22Rv1 (cell line): ENCODE measurements at regions not wholly inside any gene's neighbourhood (a gene's known extent, or its start where the extent isn't known, plus 50 kb on each side); places are given as distances from the start of the nearest gene placed in this dataset.

ENCODE experiments used
- H3K27ac ChIP-seq: fragments of 450-650 bp; 2 replicates; pipeline ENCODE4 v1.5.1; 2017
- ZFX ChIP-seq: fragments of 450-650 bp; IDR thresholded peaks from 2 replicates; pipeline ENCODE4 v1.6.1; 2017; ENCODE audit warnings: antibody characterized with exemption, borderline replicate concordance
- TF ChIP-seq, protein P1 (sequence below): fragments of 450-650 bp; IDR thresholded peaks from 2 replicates; pipeline ENCODE4 v1.5.1; 2017; ENCODE audit warnings: mild to moderate bottlenecking

DNA sequence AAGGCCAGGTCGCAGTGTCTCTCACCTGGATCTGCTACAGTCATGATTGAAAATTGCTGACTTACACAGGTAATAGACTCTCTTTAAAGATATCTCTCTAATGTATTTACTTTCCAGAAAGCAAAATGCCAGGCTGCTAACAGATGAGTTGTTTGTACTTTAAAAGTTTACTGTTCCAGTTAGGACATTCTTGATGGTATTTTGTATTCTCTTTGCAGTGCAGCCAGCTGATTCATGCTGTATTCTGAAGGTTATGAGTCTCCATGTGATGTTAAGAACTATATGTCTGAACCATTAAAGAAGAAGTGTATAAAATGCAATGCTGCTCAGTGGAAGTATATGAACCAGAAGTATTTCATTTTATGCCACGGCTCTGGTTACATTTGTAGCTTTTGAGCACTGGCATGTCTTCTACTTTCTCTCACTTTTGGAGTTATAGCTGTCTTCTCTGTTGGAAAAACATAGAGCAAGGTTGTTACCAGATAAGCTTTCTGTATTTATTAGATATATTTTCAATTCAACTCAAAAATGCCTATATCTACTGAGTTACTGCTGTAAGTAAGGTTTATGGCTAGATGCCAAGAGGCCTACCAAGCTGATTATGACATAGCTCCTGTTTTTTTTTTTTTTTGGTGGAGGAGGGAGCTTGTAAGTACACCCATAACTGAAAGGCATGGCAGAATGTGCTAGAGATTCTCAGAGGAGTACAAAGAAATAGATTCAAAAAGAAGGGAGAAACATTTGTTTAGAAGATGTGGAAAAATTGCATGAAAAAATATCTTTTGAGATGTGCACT is 130.5 kb upstream of the MAN1A1 start:
- H3K27ac ChIP-seq: no peak overlapping the region
- TF ChIP-seq, protein P1, sequence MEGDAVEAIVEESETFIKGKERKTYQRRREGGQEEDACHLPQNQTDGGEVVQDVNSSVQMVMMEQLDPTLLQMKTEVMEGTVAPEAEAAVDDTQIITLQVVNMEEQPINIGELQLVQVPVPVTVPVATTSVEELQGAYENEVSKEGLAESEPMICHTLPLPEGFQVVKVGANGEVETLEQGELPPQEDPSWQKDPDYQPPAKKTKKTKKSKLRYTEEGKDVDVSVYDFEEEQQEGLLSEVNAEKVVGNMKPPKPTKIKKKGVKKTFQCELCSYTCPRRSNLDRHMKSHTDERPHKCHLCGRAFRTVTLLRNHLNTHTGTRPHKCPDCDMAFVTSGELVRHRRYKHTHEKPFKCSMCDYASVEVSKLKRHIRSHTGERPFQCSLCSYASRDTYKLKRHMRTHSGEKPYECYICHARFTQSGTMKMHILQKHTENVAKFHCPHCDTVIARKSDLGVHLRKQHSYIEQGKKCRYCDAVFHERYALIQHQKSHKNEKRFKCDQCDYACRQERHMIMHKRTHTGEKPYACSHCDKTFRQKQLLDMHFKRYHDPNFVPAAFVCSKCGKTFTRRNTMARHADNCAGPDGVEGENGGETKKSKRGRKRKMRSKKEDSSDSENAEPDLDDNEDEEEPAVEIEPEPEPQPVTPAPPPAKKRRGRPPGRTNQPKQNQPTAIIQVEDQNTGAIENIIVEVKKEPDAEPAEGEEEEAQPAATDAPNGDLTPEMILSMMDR: no peak
- no peak for TF ChIP-seq ZFX

DNA sequence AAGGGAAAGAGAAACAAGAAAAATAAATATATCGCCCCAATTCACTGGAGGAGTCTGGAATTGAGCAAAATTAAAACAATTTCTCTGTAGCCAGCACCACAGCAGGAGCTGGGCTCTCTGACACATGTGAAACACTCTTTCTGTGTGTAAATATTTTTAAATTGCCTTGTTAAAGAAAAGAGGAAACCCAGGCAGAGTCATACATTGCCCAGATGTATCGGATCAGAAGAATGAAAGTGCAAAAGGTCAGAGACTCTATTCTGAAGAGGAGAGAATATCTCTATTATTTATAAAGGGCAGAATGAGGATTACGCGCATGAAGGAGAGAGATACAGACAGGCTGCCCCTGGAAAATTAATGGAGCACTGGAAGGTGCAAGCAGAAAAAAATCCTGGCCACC is 127.0 kb upstream of the MAN1A1 start:
- H3K27ac ChIP-seq: no peak overlapping the region
- TF ChIP-seq, protein P1: no peak
- TF ChIP-seq ZFX: no peak

DNA sequence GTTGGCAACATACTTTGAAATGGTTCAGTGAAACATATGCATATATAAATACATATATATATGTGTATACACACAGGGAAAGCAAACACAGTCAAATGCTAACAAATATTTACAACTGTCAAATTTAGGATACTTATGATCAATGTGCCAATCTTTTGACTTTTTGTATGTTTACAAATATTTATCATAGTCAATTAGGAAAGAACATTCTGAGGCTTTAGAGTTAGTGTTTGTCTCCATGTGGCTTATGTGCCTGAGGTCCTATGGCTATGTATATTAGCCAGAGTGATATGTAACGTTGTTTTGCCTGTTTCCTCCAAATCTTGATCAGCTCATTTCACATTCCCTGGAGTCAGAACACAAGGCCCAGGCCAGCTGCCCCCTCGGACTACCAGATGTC is 126.5 kb upstream of the MAN1A1 start:
- no peak overlapping the region for H3K27ac ChIP-seq
- no peak for TF ChIP-seq ZFX
- TF ChIP-seq, protein P1: no peak

DNA sequence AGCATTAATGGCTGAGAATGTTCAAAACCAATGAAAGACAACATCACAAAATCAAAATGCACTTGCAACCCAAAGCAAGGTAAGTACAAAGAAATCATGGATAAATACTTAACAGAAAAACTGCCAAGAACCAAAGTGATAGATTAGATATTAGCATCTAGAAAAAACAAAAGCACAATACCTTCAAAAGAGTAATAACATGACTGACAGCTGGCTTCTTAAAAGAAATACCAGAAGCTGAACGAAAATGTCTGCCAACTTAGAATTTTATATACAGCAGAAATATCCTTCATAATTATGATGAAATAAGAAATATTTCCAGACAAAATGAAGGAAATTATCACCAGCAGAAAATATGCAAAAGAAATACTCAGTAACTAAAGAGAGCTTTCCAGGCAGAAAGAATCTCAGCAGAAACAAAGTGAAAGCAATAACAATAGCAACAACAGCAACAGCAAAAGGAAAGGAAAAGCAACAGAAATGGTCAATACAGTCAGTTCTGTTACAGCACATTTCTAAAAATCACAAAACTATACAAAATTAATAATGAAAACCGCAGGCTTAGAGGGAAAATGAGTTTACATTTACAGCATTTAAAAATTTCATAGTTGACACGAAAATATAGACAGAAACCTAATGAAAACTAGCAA is 121.5 kb upstream of the MAN1A1 start:
- H3K27ac ChIP-seq: no peak overlapping the region

DNA sequence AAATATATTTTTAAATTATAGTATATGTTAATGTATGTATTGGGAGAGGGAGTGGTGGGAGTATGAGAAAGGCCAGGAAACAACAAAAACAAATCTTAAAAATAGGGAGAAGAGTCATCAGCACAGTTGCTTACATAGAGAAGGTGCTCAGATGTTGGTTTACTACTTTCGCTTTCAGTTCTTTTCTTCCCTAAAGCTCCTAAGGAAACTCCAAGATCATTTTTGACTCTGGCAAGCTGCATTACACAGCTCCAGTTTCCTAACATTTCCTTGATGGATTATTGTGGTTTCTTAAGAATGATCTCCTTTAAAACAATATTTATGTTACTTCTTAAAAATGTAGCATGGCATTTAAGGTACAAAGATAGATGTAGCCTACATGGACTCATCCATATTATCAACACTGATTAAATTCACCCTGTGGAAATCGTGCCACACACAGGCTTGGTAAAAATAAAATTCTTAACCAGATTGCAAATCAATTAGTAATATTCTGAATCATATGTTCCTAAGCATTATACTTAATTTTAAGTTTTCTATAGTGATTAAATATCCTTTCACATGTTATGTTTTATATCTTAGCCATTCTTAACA is 118.0 kb upstream of the MAN1A1 start:
- H3K27ac ChIP-seq: no peak overlapping the region
- TF ChIP-seq, protein P1: no peak
- no peak for TF ChIP-seq ZFX

More for the DNA sequence above, 121.5 kb upstream of the MAN1A1 start:
- TF ChIP-seq, protein P1: no peak
- TF ChIP-seq ZFX: no peak

DNA sequence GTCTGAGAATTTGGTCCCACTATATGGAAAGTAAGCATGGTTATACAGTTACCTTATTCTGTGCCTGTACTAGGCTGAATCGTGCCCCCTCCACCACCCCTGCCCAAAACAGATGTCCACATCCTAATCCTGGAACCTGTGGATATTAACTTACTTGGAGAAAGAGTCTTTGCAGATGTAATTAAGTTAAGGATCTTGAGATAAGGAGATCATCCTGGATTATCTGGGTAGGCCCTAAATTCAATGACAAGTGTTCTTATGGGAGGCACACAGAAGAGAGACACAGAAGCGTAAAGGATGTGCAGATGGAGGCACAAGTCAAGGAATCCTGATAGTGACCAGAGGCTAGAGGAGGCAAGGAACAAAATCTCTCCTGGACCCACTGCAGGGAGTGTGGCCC is 116.7 kb upstream of the MAN1A1 start:
- TF ChIP-seq, protein P1: no peak
- H3K27ac ChIP-seq: no peak overlapping the region
